Effector memory CD8-positive, alpha-beta T cell (primary cell): ENCODE measurements at regions not wholly inside any gene's neighbourhood (a gene's known extent, or its start where the extent isn't known, plus 50 kb on each side); places are given as distances from the start of the nearest gene placed in this dataset.
"Not testable (repeated sequence)": the region's sequence is repeated elsewhere in the genome, so short reads cannot be mapped to it uniquely, and the experiment has no call there.

Source experiments
- ATAC-seq: fragments of 150-1000 bp; cut with Tn5 transposase; replicated peaks from 2 replicates; pipeline ENCODE4 v1.10.0; 2021; ENCODE audit warnings: mild to moderate bottlenecking, moderate library complexity
- DNase-seq, 3 experiments: peaks; one replicate each; pipeline ENCODE4 v3.0.0; 2021
- H3K27ac Mint-ChIP-seq, 2 donors: one replicate each; pipeline ENCODE4 v1.8.0; 2022; ENCODE audit warnings: mild to moderate bottlenecking in 2 of 2, mixed read lengths in 2 of 2, moderate library complexity in 2 of 2
- H3K27me3 Mint-ChIP-seq, 2 donors: one replicate each; pipeline ENCODE4 v1.8.0; 2022; ENCODE audit warnings: mixed read lengths in 2 of 2
- H3K36me3 Mint-ChIP-seq: one replicate; pipeline ENCODE4 v1.8.0; 2022; ENCODE audit warnings: mild to moderate bottlenecking, moderate library complexity, mixed read lengths; ENCODE audit not compliant: insufficient read depth
- H3K4me1 Mint-ChIP-seq, 2 donors: one replicate each; pipeline ENCODE4 v1.8.0; 2022; ENCODE audit warnings: low read depth in 2 of 2, mixed read lengths in 2 of 2
- H3K4me3 Mint-ChIP-seq, 2 donors: one replicate each; pipeline ENCODE4 v1.8.0; 2022; ENCODE audit warnings: mild to moderate bottlenecking in 2 of 2, mixed read lengths in 2 of 2, moderate library complexity in 2 of 2
- H3K9me3 Mint-ChIP-seq, 2 donors: one replicate each; pipeline ENCODE4 v1.8.0; 2022; ENCODE audit warnings: mixed read lengths in 2 of 2

- Mint-ChIP-seq H3K27me3 (peaks cover 36 to 76% of the 10 kb centered on the region in 2 donors), H3K4me3 (no peak overlapping the region), H3K9me3 (no peaks in the 10 kb centered on the region), H3K36me3 (no peaks in the 10 kb centered on the region), H3K4me1 (no peaks in the 10 kb centered on the region), H3K27ac (no peak overlapping the region)
- DNase-seq: no peak
- ATAC-seq: no peak
Observed at GRCh38 chr22:48301908-48302307, 1525.8 kb downstream of the BRD1 start.

- Mint-ChIP-seq H3K36me3 (no peaks in the 10 kb centered on the region), H3K27me3 (peaks cover 36 to 72% of the 10 kb centered on the region in 2 donors), H3K4me3 (no peak overlapping the region), H3K27ac (no peak overlapping the region), H3K9me3 (no peaks in the 10 kb centered on the region), H3K4me1 (no peaks in the 10 kb centered on the region)
- no peak for DNase-seq
- no peak for ATAC-seq
Observed at GRCh38 chr22:48301421-48301820, 1526.3 kb downstream of the BRD1 start.

- ATAC-seq (no peak), DNase-seq (no peak)
- Mint-ChIP-seq H3K4me1 (no peaks in the 10 kb centered on the region), H3K27ac (no peak overlapping the region), H3K9me3 (no peaks in the 10 kb centered on the region), H3K27me3 (peaks cover 36 to 67% of the 10 kb centered on the region in 2 donors), H3K4me3 (no peak overlapping the region), H3K36me3 (no peaks in the 10 kb centered on the region)
Observed at GRCh38 chr22:48300877-48301276, 1526.8 kb downstream of the BRD1 start.

- Mint-ChIP-seq H3K36me3 (no peaks in the 10 kb centered on the region), H3K27me3 (peaks cover 29 to 56% of the 10 kb centered on the region in 2 donors), H3K4me3 (no peak overlapping the region), H3K27ac (no peak overlapping the region), H3K4me1 (no peaks in the 10 kb centered on the region), H3K9me3 (no peaks in the 10 kb centered on the region)
- DNase-seq (no peak), ATAC-seq (no peak)
Observed at GRCh38 chr22:48299801-48300200, 1527.9 kb downstream of the BRD1 start.

- Mint-ChIP-seq H3K4me3 (no peak overlapping the region), H3K27me3 (peaks cover 23 to 49% of the 10 kb centered on the region in 2 donors), H3K4me1 (no peaks in the 10 kb centered on the region), H3K9me3 (no peaks in the 10 kb centered on the region), H3K27ac (no peak overlapping the region), H3K36me3 (no peaks in the 10 kb centered on the region)
- ATAC-seq (no peak), DNase-seq (no peak)
Observed at GRCh38 chr22:48299124-48299523, 1528.5 kb downstream of the BRD1 start.

GRCh38 chr22:48297296-48297695 lies 1530.4 kb downstream of the BRD1 start:
- peaks cover 28 to 35% of the 10 kb centered on the region in 2 donors for H3K27me3 Mint-ChIP-seq
- H3K27ac Mint-ChIP-seq: no peak overlapping the region
- no peak for DNase-seq
- ATAC-seq: no peak
- H3K4me1 Mint-ChIP-seq: no peaks in the 10 kb centered on the region
- H3K9me3 Mint-ChIP-seq: peaks cover 3 to 6% of the 10 kb centered on the region in 2 donors
- no peaks in the 10 kb centered on the region for H3K36me3 Mint-ChIP-seq
- no peak overlapping the region for H3K4me3 Mint-ChIP-seq

- H3K4me1 Mint-ChIP-seq, DNase-seq, ATAC-seq, H3K9me3 Mint-ChIP-seq, H3K4me3 Mint-ChIP-seq, H3K36me3 Mint-ChIP-seq, H3K27ac Mint-ChIP-seq: not testable (repeated sequence)
- H3K27me3 Mint-ChIP-seq: peaks cover 12 to 19% of the 10 kb centered on the region in 2 donors
Observed at GRCh38 chr22:48289954-48290353, 1527.5 kb downstream of the TBC1D22A start.

GRCh38 chr22:48288376-48288940 lies 1526.0 kb downstream of the TBC1D22A start:
- no peak for DNase-seq
- H3K9me3 Mint-ChIP-seq: peaks cover 1 to 2% of the 10 kb centered on the region in 2 donors
- no peaks in the 10 kb centered on the region for H3K4me1 Mint-ChIP-seq
- H3K36me3 Mint-ChIP-seq: no peaks in the 10 kb centered on the region
- H3K27me3 Mint-ChIP-seq: peaks cover 12 to 15% of the 10 kb centered on the region in 2 donors
- no peak for ATAC-seq
- no peak overlapping the region for H3K4me3 Mint-ChIP-seq
- no peak overlapping the region for H3K27ac Mint-ChIP-seq

- H3K9me3 Mint-ChIP-seq: peaks cover 0 to 2% of the 10 kb centered on the region in 2 donors
- no peak overlapping the region for H3K27ac Mint-ChIP-seq
- H3K4me3 Mint-ChIP-seq: no peak overlapping the region
- DNase-seq (no peak), ATAC-seq (no peak)
- H3K36me3 Mint-ChIP-seq: no peaks in the 10 kb centered on the region
- H3K27me3 Mint-ChIP-seq: peaks cover 12 to 14% of the 10 kb centered on the region in 2 donors
- no peaks in the 10 kb centered on the region for H3K4me1 Mint-ChIP-seq
Observed at GRCh38 chr22:48287031-48287430, 1524.6 kb downstream of the TBC1D22A start.

GRCh38 chr22:48284671-48285070 lies 1522.2 kb downstream of the TBC1D22A start:
- DNase-seq (no peak), ATAC-seq (no peak)
- no peak overlapping the region for H3K4me3 Mint-ChIP-seq
- H3K36me3 Mint-ChIP-seq: no peaks in the 10 kb centered on the region
- peaks cover 18 to 21% of the 10 kb centered on the region in 2 donors for H3K27me3 Mint-ChIP-seq
- no peaks in the 10 kb centered on the region for H3K9me3 Mint-ChIP-seq
- no peak overlapping the region for H3K27ac Mint-ChIP-seq
- no peaks in the 10 kb centered on the region for H3K4me1 Mint-ChIP-seq

GRCh38 chr22:48282804-48283203 lies 1520.4 kb downstream of the TBC1D22A start:
- DNase-seq (no peak), ATAC-seq (no peak)
- Mint-ChIP-seq H3K27ac (no peak overlapping the region), H3K4me1 (peaks cover 0 to 4% of the 10 kb centered on the region in 2 donors), H3K4me3 (no peak overlapping the region), H3K36me3 (no peaks in the 10 kb centered on the region), H3K27me3 (peaks cover 25 to 32% of the 10 kb centered on the region in 2 donors), H3K9me3 (no peaks in the 10 kb centered on the region)

- Mint-ChIP-seq H3K4me3 (no peak overlapping the region), H3K27ac (no peak overlapping the region), H3K4me1 (peaks cover 0 to 4% of the 10 kb centered on the region in 2 donors), H3K9me3 (no peaks in the 10 kb centered on the region), H3K27me3 (peaks cover 16 to 47% of the 10 kb centered on the region in 2 donors), H3K36me3 (no peaks in the 10 kb centered on the region)
- no peak for ATAC-seq
- DNase-seq: no peak
Observed at GRCh38 chr22:48279461-48279756, 1517.0 kb downstream of the TBC1D22A start.

GRCh38 chr22:48278620-48279460 lies 1516.4 kb downstream of the TBC1D22A start:
- Mint-ChIP-seq H3K9me3 (no peaks in the 10 kb centered on the region), H3K27ac (no peak overlapping the region), H3K36me3 (no peaks in the 10 kb centered on the region), H3K4me3 (no peak overlapping the region), H3K27me3 (peaks cover 16 to 50% of the 10 kb centered on the region in 2 donors), H3K4me1 (peaks cover 0 to 4% of the 10 kb centered on the region in 2 donors)
- DNase-seq: no peak
- no peak for ATAC-seq

GRCh38 chr22:48277868-48278581 lies 1515.6 kb downstream of the TBC1D22A start:
- no peak overlapping the region for H3K27ac Mint-ChIP-seq
- no peak overlapping the region for H3K4me3 Mint-ChIP-seq
- H3K36me3 Mint-ChIP-seq: no peaks in the 10 kb centered on the region
- peaks cover 0 to 4% of the 10 kb centered on the region in 2 donors for H3K4me1 Mint-ChIP-seq
- no peak for DNase-seq
- H3K27me3 Mint-ChIP-seq: peaks cover 16 to 50% of the 10 kb centered on the region in 2 donors
- H3K9me3 Mint-ChIP-seq: no peaks in the 10 kb centered on the region
- no peak for ATAC-seq
